HG03196 (cell line): ENCODE measurements at regions not wholly inside any gene's neighbourhood (a gene's known extent, or its start where the extent isn't known, plus 50 kb on each side); places are given as distances from the start of the nearest gene placed in this dataset.
"Not testable (repeated sequence)": the region's sequence is repeated elsewhere in the genome, so short reads cannot be mapped to it uniquely, and the experiment has no call there.

Experiments
- ATAC-seq: cut with Tn5 transposase; IDR thresholded peaks from one replicate; pipeline ENCODE4 v1.9.1; 2021; ENCODE audit not compliant: unreplicated experiment

- ATAC-seq = not testable (repeated sequence)
These were observed 611.5 kb downstream of the LTN1 start for GRCh38 chr21:28381000-28381745.

GRCh38 chr21:28380241-28380640, 612.4 kb downstream of the LTN1 start:
- no peak for ATAC-seq

GRCh38 chr21:28378026-28378425, 614.7 kb downstream of the LTN1 start:
- ATAC-seq = no peak

- ATAC-seq = no peak
These were observed 616.8 kb downstream of the LTN1 start for GRCh38 chr21:28375708-28376385.

- ATAC-seq = no peak
These were observed 617.8 kb downstream of the LTN1 start for GRCh38 chr21:28374881-28375280.

- no peak for ATAC-seq
These were observed 621.0 kb downstream of the LTN1 start for GRCh38 chr21:28371713-28372112.

GRCh38 chr21:28359300-28359699, 633.4 kb downstream of the LTN1 start:
- no peak for ATAC-seq

- ATAC-seq = no peak
These were observed 634.0 kb downstream of the LTN1 start for GRCh38 chr21:28358702-28359101.

- no peak for ATAC-seq
These were observed 634.5 kb downstream of the LTN1 start for GRCh38 chr21:28358170-28358569.

GRCh38 chr21:28357743-28358142, 634.9 kb downstream of the LTN1 start:
- no peak for ATAC-seq

GRCh38 chr21:28356422-28356821, 636.3 kb downstream of the LTN1 start:
- ATAC-seq = no peak

GRCh38 chr21:28345934-28346333, 646.7 kb downstream of the LTN1 start:
- no peak for ATAC-seq

GRCh38 chr21:28344985-28345384, 647.7 kb downstream of the LTN1 start:
- ATAC-seq = no peak

- no peak for ATAC-seq
These were observed 650.4 kb downstream of the LTN1 start for GRCh38 chr21:28342212-28342810.

- ATAC-seq = no peak
These were observed 653.3 kb downstream of the LTN1 start for GRCh38 chr21:28339403-28339802.

GRCh38 chr21:28338701-28339305, 653.9 kb downstream of the LTN1 start:
- no peak for ATAC-seq

GRCh38 chr21:28337315-28337714, 655.4 kb downstream of the LTN1 start:
- no peak for ATAC-seq

- no peak for ATAC-seq
These were observed 656.4 kb downstream of the LTN1 start for GRCh38 chr21:28336314-28336713.

GRCh38 chr21:28334407-28334806, 658.3 kb downstream of the LTN1 start:
- no peak for ATAC-seq

GRCh38 chr21:28333578-28334075, 659.0 kb downstream of the LTN1 start:
- ATAC-seq = no peak

- no peak for ATAC-seq
These were observed 659.9 kb downstream of the LTN1 start for GRCh38 chr21:28332796-28333195.

- ATAC-seq = no peak
These were observed 667.1 kb downstream of the LTN1 start for GRCh38 chr21:28325618-28326017.
